ENCODE measurements at regions not wholly inside any gene's neighbourhood (a gene's known extent, or its start where the extent isn't known, plus 50 kb on each side); places are given as distances from the start of the nearest gene placed in this dataset.

DNA sequence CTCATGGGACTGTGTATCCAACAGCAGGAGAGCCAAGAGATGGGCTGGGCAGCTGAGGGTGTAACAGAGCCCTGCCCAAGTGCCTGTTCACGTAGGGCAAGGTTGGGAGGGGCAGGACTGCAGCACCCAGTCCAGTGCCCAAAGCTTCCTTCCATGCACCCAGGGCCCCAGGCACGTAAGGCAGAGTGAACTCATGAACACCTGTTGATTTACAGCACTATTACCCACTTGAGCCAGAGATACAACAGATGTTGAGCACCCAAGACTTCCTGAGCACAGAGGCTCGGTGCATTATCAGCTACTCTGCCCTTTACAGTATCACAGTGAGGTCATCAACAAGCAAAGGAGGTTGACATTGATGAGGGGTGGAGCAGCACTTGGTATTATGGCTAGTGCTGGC is 50.2 kb upstream of the FHL2 start:
- Mint-ChIP-seq H3K4me1 (no peaks in the 10 kb centered on the region), H3K27me3 (peaks cover 29% of the 10 kb centered on the region), H3K36me3 (ENCODE audit: low read depth) (no peaks in the 10 kb centered on the region), H3K9me3 (no peaks in the 10 kb centered on the region), H3K4me3 (no peak overlapping the region), H3K27ac (no peak overlapping the region)
- ATAC-seq (ENCODE audit: low read depth) (no peak), DNase-seq (no peak)
- POLR2A ChIA-PET, result no interaction called here
- TF ChIP-seq, protein P1, sequence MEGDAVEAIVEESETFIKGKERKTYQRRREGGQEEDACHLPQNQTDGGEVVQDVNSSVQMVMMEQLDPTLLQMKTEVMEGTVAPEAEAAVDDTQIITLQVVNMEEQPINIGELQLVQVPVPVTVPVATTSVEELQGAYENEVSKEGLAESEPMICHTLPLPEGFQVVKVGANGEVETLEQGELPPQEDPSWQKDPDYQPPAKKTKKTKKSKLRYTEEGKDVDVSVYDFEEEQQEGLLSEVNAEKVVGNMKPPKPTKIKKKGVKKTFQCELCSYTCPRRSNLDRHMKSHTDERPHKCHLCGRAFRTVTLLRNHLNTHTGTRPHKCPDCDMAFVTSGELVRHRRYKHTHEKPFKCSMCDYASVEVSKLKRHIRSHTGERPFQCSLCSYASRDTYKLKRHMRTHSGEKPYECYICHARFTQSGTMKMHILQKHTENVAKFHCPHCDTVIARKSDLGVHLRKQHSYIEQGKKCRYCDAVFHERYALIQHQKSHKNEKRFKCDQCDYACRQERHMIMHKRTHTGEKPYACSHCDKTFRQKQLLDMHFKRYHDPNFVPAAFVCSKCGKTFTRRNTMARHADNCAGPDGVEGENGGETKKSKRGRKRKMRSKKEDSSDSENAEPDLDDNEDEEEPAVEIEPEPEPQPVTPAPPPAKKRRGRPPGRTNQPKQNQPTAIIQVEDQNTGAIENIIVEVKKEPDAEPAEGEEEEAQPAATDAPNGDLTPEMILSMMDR (IDR thresholded peaks at IDR 0.05), result no peak
- CTCF ChIA-PET, result no interaction called here
- intact Hi-C loops (cut with micrococcal nuclease), result no loop called here

All from activated B cell treated with CpG ODN at 0.5 μM for 24 hours (primary cell).